HK-2 (cell line): ENCODE measurements at regions not wholly inside any gene's neighbourhood (a gene's known extent, or its start where the extent isn't known, plus 50 kb on each side); places are given as distances from the start of the nearest gene placed in this dataset.

Experiments
- DNase-seq: peaks from one replicate; pipeline ENCODE4 v3.0.0-alpha.2; 2018; ENCODE audit not compliant: unreplicated experiment

- DNase-seq: no peak
Measured at GRCh38 chr10:109200646-109201045, 722.7 kb downstream of the XPNPEP1 start.

- no peak for DNase-seq
Measured at GRCh38 chr10:109191823-109192222, 731.5 kb downstream of the XPNPEP1 start.

DNA sequence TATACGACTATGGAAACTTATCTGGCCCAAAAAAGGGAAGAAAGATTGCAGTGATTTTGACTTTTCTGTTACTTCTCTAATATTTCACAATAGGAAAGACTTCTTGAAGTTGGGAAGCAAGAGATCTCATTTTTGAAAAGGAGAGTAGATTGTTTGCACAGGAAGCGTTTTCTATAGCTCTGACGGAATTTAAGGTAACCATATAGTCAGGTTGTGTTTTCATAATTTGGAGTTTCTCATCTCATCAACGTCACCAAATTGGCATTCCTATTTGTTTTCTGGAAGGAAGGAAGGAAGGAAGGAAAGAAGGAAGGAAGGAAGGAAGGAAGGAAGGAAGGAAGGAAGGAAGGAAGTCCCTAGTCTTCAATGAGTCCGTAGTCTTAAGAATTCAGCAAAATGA lies 732.0 kb downstream of the XPNPEP1 start:
- DNase-seq: no peak

GRCh38 chr10:109187677-109188076 lies 735.6 kb downstream of the XPNPEP1 start:
- DNase-seq: no peak

DNA sequence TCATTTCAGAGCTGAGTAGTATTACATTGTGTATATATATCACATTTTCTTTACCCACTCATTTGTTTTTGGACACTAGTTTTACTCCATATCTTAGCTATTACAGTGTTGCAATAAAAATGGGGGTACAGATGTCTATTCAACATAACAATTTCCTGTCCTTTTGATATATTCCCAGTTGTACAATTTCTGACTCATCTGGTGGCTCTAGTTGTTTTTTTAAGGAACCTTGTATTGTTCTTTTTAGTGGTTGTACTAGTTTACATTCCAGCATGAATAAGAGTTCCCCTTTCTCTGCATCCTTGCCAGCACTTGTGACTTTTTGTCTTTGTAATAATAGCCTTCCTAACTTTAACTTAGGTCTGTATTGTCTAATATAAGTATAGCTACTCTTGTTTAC lies 739.9 kb downstream of the XPNPEP1 start:
- no peak for DNase-seq

- DNase-seq: no peak
Measured at GRCh38 chr10:109178591-109178990, 744.7 kb downstream of the XPNPEP1 start.

DNA sequence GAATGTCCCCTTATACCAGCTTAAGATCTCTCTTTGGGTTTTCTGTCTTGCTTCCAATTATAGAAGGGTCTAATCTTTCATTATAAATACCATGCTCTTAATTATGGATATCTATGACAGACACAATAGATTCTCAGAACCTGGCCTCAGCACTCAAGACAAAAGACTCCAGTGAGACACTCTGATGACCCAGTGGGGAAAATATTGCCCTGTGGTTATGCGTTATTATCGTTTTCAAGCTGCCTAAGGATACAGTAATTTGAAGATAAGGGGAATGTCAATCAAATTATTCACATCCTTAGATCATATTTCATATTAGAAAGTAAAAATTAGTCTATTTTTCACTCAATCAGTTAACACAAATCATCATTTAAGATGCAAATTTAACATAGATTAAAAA lies 748.8 kb downstream of the XPNPEP1 start:
- DNase-seq: no peak

GRCh38 chr10:109173937-109174336 lies 749.4 kb downstream of the XPNPEP1 start:
- DNase-seq: no peak

DNA sequence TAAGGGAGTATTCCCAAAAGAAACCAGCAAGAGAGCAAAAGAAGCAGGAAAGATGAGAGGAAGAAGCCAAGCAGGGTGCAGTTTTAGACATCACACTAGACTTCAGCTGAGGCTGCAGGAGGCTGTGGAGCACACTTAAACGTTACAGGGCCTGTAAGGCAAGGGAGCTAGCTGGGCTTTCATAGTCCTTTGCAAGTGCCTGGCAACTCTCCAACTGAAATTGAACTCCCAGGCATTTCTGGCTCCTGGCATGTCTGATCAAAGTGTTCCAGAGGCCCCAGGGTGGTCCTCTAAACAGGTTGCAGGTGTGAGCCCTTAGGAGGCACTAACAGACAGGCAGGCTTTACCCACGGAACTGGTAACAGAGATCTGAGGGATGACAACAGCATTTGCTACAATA lies 750.2 kb downstream of the XPNPEP1 start:
- DNase-seq: no peak

DNA sequence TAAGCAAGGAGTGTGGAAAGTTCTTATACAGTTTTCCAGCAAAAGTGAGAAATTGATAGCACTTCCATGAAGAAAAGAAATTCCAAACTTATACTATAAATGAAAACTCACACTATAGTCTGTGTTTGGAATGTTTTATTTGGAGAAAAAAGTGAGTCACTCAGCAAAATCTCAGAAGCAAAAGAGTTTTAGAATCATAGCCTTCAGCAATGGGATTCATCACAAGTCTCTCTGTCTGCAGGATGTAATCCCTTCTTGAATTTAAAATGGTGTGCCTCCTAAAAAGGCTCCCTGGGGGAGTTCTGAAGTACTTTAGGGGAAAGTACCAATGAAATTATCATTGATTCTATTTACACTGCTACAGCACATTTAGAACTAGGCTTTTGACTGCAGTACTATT lies 756.4 kb downstream of the XPNPEP1 start:
- DNase-seq: no peak

DNA sequence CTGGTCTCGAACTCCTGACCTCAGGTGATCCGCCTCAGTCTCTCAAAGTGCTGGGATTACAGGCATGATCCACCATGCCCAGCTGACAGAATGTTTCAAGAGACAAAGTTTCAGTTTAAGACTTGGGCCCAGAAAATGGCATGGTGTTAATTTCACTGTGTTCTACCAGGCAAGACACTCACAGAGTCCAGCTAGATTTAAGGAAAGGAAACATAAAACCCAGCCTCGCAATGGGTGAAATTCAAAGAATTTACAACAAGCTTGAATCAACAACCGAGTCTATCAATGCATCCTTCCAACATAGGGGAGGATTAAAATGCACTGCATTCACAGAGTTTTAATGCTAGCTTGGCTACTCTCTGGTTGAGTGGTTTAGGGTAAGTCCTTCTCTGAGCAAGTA lies 764.0 kb downstream of the XPNPEP1 start:
- no peak for DNase-seq

DNA sequence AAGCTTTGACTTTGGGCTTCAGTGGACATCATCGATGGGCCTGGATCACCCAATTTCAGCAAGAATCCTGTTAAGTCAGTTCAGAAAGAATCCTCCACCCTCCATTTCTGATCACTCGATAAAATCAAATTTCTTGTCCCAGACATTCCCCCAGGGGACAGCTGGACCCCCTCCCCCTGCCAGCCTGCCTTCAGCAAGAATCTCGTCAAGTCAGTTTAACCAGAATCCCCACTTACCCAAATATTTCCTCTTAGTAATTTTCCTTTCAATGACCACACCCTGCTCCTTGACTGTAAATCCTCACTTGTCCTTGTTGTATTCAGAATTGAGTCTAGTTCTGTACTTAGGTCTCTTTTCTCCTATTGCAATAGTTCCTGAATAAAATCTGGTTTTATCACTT lies 766.9 kb downstream of the XPNPEP1 start:
- DNase-seq: no peak

GRCh38 chr10:109149666-109150350 lies 773.5 kb downstream of the XPNPEP1 start:
- no peak for DNase-seq

DNA sequence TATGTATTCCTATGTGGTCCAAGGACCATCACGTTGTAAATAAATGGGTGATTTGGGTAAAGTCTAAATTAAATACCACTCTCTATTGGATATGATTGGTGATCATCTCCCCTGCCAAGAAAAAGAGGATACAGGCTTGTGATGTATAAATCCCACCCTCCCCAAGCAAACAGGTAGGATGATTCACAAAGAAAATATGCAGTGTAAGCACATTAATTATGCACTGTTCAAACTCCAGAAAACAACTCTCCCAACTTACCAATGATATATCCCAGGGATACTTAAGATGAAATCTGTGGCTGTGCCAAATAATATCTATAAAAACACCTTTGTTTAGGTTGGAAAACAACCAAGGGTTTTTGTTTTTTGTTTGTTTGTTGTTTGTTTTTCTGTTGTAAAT lies 795.9 kb downstream of the XPNPEP1 start:
- no peak for DNase-seq

- DNase-seq: no peak
Measured at GRCh38 chr10:109126541-109126940, 796.8 kb downstream of the XPNPEP1 start.

GRCh38 chr10:109126016-109126415 lies 797.3 kb downstream of the XPNPEP1 start:
- no peak for DNase-seq

DNA sequence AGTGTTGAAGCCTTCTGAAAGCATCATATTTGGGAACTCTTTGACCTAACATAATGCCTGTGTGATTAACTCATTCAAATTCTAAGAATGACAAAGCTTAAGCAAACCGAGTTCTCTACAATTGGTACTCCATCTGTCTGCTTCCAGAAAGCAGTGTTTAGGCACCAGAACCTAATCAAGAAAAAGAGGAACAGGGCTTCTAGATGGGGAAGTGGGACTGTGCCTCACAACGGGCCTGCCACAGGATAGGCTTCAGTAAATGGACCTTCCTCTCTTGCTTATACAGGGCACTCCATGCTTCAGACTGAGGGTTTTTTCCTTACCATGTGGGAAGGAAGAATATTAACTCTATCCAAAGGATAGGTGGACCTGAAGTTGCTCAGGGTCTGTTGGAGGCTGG lies 808.1 kb downstream of the XPNPEP1 start:
- no peak for DNase-seq

DNA sequence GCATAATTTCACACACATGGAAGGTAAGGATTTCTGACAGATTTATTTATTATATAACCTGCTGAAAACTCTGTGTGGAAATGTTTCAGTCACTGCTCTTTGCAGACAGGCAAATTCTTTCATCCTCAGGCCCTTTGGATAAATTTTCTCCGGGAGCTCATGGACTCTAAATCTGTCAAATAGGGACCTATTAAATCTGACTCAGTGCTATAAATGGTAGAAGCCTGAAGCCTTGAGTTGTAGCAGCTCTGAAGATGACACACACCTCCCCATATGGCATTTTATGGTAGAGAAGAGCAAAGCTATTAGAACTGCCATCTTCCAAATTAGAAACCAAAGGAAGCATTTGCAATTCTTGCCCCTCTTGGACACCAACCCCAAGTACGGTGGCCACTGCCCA lies 808.7 kb downstream of the XPNPEP1 start:
- DNase-seq: no peak

GRCh38 chr10:109106604-109107003 lies 816.7 kb downstream of the XPNPEP1 start:
- no peak for DNase-seq

- DNase-seq: no peak
Measured at GRCh38 chr10:109105725-109106124, 817.6 kb downstream of the XPNPEP1 start.

DNA sequence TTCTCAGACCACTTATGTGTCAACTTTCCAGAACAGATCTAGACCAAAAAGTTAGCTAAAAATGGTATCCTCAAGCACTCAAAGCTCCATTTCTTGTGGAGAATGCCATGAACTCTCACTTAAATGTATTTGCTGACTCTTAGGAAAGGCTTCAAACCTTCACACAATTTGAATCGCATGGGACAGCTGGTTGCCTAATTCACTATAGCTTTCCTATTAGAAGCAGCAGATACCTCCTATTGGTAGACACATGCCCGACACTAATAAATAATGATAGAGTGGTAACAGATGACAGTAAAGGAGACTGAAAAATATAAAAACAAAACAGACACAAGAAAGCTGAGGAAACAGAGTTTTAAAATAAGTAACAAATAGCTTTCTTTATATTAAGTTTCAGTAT lies 818.5 kb downstream of the XPNPEP1 start:
- DNase-seq: no peak

DNA sequence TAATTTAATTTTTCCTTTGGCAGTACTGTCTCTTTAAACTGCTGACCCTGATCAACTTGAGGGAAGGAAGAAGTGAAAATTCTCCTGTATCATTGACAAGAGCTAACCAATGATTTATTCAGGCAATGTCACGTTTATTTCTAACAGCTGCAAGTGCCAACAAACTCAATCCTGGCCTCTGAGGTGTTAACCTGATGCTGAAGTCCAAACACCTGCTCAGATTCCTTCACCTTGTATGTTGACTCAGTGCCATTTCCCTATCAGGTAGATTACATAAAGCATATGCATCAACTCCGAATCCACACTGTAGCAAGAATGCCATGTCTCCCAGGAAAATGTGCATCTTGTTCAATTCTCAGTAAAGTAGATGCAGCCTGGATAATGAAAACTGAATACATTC lies 820.0 kb downstream of the XPNPEP1 start:
- DNase-seq: no peak

- no peak for DNase-seq
Measured at GRCh38 chr10:109089779-109090178, 833.5 kb downstream of the XPNPEP1 start.

- DNase-seq: no peak
Measured at GRCh38 chr10:109071539-109071938, 851.8 kb downstream of the XPNPEP1 start.
